GM18505 (cell line): ENCODE measurements at regions not wholly inside any gene's neighbourhood (a gene's known extent, or its start where the extent isn't known, plus 50 kb on each side); places are given as distances from the start of the nearest gene placed in this dataset.

Experiments
- ATAC-seq: cut with Tn5 transposase; IDR thresholded peaks from one replicate; pipeline ENCODE4 v1.9.1; 2021; ENCODE audit not compliant: unreplicated experiment
- POLR2A ChIP-seq: IDR thresholded peaks from 4 replicates; pipeline ENCODE4 v1.6.1; 2011; ENCODE audit warnings: borderline replicate concordance; ENCODE audit not compliant: insufficient read depth, insufficient read length; ENCODE audit errors: extremely low read depth

DNA sequence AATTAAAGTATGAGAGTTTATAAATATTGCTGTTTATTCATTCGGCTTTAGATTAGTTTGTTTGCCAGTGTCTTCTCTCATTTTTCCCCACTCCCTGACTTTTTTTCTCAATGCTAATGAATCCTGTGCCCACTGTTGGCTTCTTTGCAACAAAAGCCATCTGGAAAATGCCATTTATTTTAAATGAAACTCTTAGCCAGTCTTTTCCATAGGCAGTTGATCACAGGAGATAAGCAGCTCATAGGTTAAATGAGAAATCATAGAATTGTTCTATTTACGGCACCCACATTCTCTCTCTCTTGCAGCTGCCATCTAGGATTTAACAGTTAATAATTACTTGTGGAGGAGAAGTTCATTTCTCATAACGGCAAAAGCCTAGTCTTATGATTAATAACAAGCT, 249.3 kb upstream of the POM121L12 start:
- no peak for TF ChIP-seq POLR2A
- ATAC-seq: no peak

DNA sequence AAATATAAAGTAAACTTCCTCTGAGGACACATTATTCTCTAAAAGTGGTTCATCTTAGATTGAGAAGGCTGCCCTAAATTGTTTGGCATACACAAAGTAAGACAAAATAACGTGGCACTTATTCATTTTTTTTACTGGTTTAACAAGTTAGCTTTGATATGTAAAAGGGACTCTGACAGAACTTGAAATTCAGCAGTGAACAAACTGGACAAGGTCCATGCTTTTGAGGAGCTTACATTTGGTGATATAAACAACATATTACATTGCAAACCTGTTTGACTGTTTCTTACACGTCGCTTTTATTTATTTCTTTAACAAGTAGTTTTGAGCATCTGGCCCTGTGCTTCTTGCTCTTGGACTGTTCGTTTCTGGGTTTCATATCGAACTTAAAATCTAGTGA, 253.1 kb upstream of the POM121L12 start:
- no peak for TF ChIP-seq POLR2A
- ATAC-seq: no peak

DNA sequence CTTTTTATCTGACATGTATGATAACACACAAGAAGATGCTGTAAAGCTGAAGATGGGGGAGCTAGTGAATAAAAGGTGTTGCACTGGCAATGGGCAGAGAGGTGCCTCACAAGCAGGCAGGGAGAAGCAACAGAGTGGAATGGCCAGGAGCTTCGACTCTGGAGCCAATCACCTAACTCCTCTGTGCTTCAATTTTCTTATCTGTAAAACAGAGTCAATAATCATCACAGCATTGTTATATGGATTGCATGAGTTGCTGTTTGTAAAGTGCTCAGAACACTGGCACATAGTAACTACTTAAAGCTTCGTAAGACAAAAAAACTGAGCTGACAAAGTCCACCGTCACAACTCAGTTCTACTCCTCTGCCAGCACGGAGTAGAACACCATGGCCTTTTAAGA, 254.2 kb upstream of the POM121L12 start:
- no peak for TF ChIP-seq POLR2A
- ATAC-seq: no peak

DNA sequence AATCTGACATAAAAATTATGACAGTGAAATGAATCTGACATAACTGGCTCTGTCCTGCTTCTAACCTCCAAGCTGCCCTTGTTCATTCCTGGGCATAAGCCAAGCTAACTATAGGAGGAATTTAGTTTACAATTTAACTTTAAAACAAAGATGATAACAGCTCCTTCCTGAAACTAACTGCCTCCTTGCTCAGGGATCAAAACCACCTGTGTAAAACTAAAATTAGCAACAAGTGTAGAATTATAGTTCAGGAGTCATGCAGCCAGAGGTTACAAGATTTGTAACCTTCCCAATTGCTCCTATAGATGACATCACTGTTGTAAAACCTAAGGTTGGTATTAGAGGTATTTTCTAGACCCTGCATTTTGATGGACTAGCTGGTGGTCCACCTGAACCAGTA, 256.4 kb upstream of the POM121L12 start:
- no peak for ATAC-seq
- no peak for TF ChIP-seq POLR2A

DNA sequence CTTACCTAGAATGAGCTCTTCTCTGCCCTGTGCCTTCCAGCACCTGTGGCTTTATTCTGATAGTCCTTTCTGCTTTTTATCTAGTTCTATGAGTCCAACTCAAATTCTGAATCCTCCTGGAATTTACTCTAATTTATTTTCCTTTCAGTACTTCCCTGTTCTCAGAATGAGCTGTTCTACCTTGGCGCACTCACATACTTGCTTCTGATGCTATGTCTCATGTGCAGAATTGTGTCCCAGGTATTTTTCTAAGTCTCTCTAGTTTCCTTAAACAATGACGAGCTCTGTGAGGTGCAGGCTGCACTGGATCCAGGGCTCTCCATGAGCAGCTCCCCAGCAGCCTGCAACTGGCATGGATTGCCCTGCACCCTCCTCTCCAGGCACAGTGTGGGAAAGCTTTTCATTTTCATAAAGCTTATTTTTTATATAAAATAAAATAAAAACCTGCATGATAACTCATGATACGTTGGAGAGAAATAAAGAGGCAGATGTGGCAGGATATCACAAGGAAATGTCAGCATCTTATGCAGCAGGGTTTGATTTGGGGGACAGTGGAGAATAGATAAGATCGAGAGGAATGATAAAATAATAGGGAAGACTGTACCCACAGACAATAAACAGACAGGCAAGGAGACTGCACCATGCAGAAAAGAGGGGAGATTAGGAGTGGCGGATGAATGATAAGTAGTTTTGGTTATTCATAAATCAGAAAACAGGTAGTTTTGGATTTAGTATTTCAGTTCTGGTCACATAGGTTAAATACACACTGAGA, 258.2 kb upstream of the POM121L12 start:
- ATAC-seq: no peak

DNA sequence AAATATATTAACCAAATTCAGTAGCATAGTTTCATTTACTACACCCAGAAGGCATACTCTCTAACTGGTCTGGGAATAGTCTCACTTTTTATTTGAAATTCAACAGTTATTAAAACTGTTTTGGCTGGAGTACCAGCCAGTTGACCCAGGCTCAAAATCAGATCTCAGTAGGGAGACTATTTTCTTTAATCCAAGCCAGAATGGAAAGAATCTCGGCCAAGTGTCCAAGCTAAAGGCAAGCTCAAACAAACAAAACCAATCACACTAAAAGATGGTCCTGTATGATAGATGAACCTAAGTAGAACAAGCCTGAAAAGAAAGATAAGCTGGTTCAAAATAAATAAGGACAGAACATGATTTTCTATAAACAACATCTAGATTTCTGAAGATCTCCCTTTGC, 259.6 kb upstream of the POM121L12 start:
- TF ChIP-seq POLR2A: no peak
- no peak for ATAC-seq

More for the DNA sequence above, 258.2 kb upstream of the POM121L12 start:
- no peak for TF ChIP-seq POLR2A

DNA sequence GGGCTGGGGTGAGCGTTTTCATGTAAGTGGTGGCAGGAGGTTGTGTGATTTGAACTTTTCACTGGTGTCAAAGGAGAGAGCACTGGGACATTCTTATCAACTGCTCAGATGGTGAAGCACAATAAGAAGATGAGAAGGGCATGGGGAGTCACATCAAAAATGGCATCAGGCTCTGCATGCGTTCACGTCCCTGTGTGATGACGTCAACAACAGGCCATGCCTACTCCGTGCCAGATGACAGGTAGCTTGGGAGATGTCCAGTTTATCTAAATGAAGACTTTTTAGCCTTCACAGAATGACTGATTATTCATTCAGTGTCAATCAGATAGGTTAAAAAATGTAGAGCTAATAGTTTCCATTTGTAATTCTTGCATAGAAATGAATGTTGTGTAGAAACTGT, 264.3 kb upstream of the POM121L12 start:
- no peak for ATAC-seq

DNA sequence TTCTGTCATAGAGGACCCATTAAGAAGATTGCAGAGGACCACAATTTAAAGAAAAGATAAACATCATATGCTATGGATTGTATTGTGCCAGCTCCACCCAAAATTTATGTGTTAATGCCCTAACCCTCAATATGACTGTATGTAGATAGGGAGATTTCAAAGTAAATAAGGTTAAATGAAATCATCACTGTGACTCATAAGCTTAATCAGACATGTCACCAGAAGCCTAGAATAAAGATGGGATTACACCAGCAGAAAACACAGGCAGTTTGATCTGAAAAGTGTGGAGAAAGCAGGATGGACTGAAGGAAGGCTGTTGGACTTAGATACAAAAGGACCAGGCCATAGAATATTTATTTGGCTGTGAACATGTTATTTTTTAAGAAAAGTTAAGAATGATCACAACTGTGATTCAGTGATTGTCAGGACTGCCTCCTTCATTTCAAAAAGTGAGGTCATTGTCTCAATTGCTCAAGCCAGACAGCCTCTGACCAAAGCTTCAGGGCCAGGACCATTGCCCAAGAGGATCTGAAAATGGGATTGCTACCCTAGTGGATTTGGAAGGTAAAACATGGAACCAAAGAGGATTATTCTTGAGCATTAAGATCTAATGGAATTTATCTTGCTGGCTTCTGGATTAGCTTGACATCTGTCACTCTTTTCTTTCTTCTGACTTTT, 270.8 kb upstream of the POM121L12 start:
- ATAC-seq: no peak
- TF ChIP-seq POLR2A: no peak

More for the DNA sequence above, 264.3 kb upstream of the POM121L12 start:
- no peak for TF ChIP-seq POLR2A

DNA sequence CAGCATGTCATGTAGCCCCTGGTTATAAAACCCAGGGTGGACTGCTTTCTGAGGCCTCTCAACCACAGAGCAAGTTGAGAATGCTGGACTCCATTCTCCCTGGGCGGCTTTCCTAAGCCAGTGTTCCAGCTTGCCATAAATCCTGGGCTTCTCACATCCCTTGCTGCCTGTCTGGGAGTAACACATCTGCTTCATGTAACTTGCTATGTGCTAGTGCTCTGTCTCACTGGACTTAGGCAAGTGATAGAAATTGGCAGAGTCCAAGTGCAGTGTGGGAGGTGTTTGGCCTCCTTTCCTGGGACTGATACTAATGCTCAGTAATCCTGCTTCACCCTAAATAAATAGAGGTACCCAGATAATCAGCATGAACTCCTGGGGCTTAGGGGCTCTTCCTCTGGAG, 277.1 kb upstream of the POM121L12 start:
- no peak for TF ChIP-seq POLR2A
- no peak for ATAC-seq

DNA sequence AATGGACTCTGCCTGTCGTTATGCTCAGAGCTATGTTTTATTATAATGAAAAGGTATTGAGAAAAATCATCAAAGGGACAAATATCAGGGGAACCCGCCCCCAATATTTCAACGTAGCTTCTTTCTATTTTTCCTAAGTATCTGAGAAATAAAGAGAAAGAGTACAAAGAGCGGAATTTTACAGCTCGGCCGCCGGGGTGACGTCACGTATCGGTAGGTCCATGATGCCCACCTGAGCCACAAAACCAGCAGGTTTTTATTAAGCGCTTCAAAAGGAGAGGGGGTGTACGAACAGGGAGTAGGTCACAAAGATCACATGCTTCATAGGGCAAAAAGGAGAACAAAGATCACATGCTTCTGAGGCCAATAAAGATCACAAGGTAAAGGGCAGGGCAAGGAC, 281.6 kb upstream of the POM121L12 start:
- TF ChIP-seq POLR2A: no peak
- ATAC-seq: no peak

DNA sequence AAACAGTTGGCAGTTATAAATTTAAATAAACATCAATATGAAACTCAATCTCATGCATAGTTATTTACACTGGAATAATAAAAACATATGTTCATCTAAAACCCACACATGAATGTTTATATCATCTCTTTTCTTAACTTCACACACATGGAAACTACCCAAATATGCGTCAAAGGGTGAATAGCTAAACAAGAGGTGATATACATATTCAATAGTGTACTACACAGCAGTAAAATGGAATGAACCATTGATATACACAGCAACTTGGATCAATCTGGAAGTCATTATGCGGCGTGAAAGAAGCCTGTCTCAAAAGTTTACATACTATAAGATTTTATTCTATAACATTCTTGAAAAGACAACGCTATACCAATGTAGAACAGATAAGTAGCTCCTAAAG, 282.5 kb upstream of the POM121L12 start:
- TF ChIP-seq POLR2A: no peak
- ATAC-seq: no peak

DNA sequence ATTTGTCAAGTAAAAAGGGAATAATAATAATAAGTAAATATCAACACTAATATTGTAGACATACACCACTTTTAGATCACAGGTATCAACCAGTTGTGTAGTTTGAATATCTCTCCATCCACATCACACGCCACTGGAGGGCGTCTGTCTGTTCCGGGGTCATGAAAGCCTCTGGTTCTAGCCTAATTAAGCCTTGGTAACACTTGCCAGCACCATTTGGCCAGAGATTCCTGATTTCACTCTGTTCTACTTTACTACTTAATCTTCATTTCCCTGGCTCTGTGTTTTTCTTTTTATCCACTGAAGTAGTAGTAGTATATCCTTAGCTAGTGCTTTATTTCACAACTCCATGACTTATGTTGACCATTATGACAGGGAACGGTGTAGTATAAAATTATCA, 285.6 kb upstream of the POM121L12 start:
- no peak for TF ChIP-seq POLR2A
- ATAC-seq: no peak

DNA sequence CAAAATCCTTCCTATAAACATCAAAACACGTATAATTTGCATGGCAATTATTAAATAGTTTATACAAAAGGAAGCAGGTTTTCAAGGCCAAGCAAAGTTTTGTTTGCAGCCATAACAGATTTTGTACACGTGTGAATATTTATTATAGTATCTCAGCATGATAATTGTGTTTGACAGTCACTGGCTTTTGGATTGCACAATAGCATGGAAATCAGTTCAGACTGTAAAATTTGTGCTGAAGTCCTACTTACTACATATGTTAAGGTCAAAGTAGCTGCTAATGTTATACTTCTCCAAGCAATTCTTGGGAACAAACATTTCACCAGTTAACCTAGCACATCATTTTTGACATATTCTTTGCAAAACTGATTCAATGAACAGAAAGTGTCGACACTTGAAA, 287.6 kb upstream of the POM121L12 start:
- no peak for ATAC-seq
- no peak for TF ChIP-seq POLR2A

DNA sequence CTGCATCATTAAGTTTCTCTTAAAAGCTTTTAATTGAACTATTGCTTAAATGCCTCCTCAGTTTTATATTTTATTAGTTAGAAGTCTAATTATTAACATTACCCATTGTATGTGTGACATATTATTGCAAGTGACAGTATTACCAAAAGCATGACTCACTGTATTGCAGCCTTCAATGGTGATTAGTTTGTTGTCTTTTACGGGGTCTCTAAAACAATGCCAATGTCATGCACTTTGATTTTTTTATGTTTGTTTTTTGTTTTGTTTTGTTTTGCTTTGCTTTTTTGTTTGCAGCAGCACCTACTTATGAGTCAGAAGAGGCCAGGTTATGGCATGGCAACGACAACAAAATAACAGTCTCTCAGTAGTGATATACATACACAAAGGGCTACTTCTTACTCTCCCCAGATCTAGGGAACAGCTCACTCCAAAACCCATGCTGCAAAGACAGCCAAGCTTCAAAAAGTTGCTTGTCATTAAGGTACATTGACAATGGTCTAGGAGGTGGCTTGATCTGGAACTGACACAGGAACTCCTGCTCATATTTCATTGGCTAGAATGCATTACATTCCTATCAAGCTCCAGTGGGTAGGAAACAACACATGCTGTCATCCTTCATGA, 293.7 kb upstream of the POM121L12 start:
- ATAC-seq: no peak
- no peak for TF ChIP-seq POLR2A
